CD4-positive, alpha-beta T cell treated with Interleukin-12 subunit alpha and Interleukin-12 subunit beta, for 1 hour (primary cell): ENCODE measurements at regions not wholly inside any gene's neighbourhood (a gene's known extent, or its start where the extent isn't known, plus 50 kb on each side); places are given as distances from the start of the nearest gene placed in this dataset.

Experiments
- DNase-seq: peaks from one replicate; pipeline ENCODE4 v3.0.0-alpha.2; 2020

- DNase-seq, result no peak
Measured at GRCh38 chr9:86557063-86557766, 203.0 kb upstream of the TUT7 start.

GRCh38 chr9:86555661-86556060, 201.5 kb upstream of the TUT7 start:
- no peak for DNase-seq

- DNase-seq, result no peak
Measured at GRCh38 chr9:86550401-86550800, 196.2 kb upstream of the TUT7 start.

GRCh38 chr9:86549920-86550319, 195.7 kb upstream of the TUT7 start:
- no peak for DNase-seq

GRCh38 chr9:86549401-86549811, 195.2 kb upstream of the TUT7 start:
- no peak for DNase-seq

GRCh38 chr9:86548220-86548619, 194.0 kb upstream of the TUT7 start:
- no peak for DNase-seq

GRCh38 chr9:86547571-86547970, 193.4 kb upstream of the TUT7 start:
- no peak for DNase-seq

- DNase-seq, result no peak
Measured at GRCh38 chr9:86546712-86547111, 192.5 kb upstream of the TUT7 start.

- DNase-seq, result no peak
Measured at GRCh38 chr9:86545090-86545489, 190.9 kb upstream of the TUT7 start.

- DNase-seq, result no peak
Measured at GRCh38 chr9:86541014-86541570, 186.9 kb upstream of the TUT7 start.

- no peak for DNase-seq
Measured at GRCh38 chr9:86535406-86535915, 181.3 kb upstream of the TUT7 start.

- DNase-seq, result no peak
Measured at GRCh38 chr9:86534572-86535258, 180.5 kb upstream of the TUT7 start.

GRCh38 chr9:86531971-86532640, 177.9 kb upstream of the TUT7 start:
- no peak for DNase-seq

GRCh38 chr9:86531273-86531970, 177.2 kb upstream of the TUT7 start:
- DNase-seq, result no peak

GRCh38 chr9:86529496-86530275, 175.5 kb upstream of the TUT7 start:
- no peak for DNase-seq

GRCh38 chr9:86526021-86526420, 171.8 kb upstream of the TUT7 start:
- no peak for DNase-seq

- no peak for DNase-seq
Measured at GRCh38 chr9:86525182-86525581, 171.0 kb upstream of the TUT7 start.

- no peak for DNase-seq
Measured at GRCh38 chr9:86521977-86522376, 167.8 kb upstream of the TUT7 start.

- DNase-seq, result no peak
Measured at GRCh38 chr9:86521322-86521721, 167.1 kb upstream of the TUT7 start.

GRCh38 chr9:86519066-86519615, 164.9 kb upstream of the TUT7 start:
- DNase-seq, result no peak

GRCh38 chr9:86517475-86517874, 163.3 kb upstream of the TUT7 start:
- no peak for DNase-seq

GRCh38 chr9:86516564-86516963, 162.4 kb upstream of the TUT7 start:
- no peak for DNase-seq
